IMR-90 (cell line): ENCODE measurements at regions not wholly inside any gene's neighbourhood (a gene's known extent, or its start where the extent isn't known, plus 50 kb on each side); places are given as distances from the start of the nearest gene placed in this dataset.

Experiments used
- ATAC-seq: fragments of 200-7000 bp; cut with Tn5 transposase; 2 replicates; pipeline ENCODE4 v1.9.1; 2020; ENCODE audit warnings: low read depth, mild to moderate bottlenecking, moderate library complexity
- BruUV-seq: library from RNA; stranded (reverse); fragments of 400-500 nt; replicated peaks from 2 replicates; lab custom pipeline; 2021; lab: Mats Ljungman, UMichigan
- CTCF ChIA-PET: fragments of 300-600 bp; formaldehyde crosslinking; extraction: SDS; loops from one replicate; lab custom pipeline; 2021; ENCODE audit warnings: antibody characterized with exemption; lab: Yijun Ruan, JAX
- POLR2A ChIA-PET: fragments of 300-600 bp; sonication (Branson Sonifier 250); formaldehyde crosslinking; loops from one replicate; lab custom pipeline; 2022; ENCODE audit warnings: antibody characterized with exemption; ENCODE audit not compliant: unreplicated experiment; lab: Charles Lee
- DNase-seq: peaks from one replicate; pipeline ENCODE4 v3.0.0; 2013
- H2AFZ ChIP-seq: replicated peaks from 2 replicates; pipeline ENCODE3; 2013; ENCODE audit warnings: low read length, mild to moderate bottlenecking; ENCODE audit not compliant: poor library complexity
- H2AK5ac ChIP-seq: 2 replicates; pipeline ENCODE4 v1.6.1; 2013; ENCODE audit warnings: low read depth, low read length, inconsistent platforms
- H2AK9ac ChIP-seq: replicated peaks from 2 replicates; pipeline ENCODE3; 2013; ENCODE audit warnings: mild to moderate bottlenecking, low read depth, low read length, moderate library complexity; ENCODE audit not compliant: poor library complexity
- H2BK120ac ChIP-seq: 2 replicates; pipeline ENCODE4 v1.6.1; 2013; ENCODE audit warnings: low read depth, low read length, inconsistent platforms
- H2BK15ac ChIP-seq: 3 replicates; pipeline ENCODE4 v1.6.1; 2013; ENCODE audit warnings: low read depth, low read length, inconsistent platforms
- H2BK20ac ChIP-seq: 2 replicates; pipeline ENCODE4 v1.6.1; 2013; ENCODE audit warnings: low read depth, mild to moderate bottlenecking, inconsistent platforms, low read length, moderate library complexity
- H2BK5ac ChIP-seq: 2 replicates; pipeline ENCODE4 v1.6.1; 2013; ENCODE audit warnings: mild to moderate bottlenecking, low read depth, low read length, inconsistent platforms; ENCODE audit not compliant: poor library complexity, severe bottlenecking
- H3K14ac ChIP-seq: replicated peaks from 2 replicates; pipeline ENCODE4 v1.6.1; 2013; ENCODE audit warnings: low read depth, low read length, inconsistent platforms
- H3K18ac ChIP-seq: 2 replicates; pipeline ENCODE4 v1.6.1; 2013; ENCODE audit warnings: low read depth, low read length, control low read depth
- H3K23ac ChIP-seq: 2 replicates; pipeline ENCODE4 v1.6.1; 2013; ENCODE audit warnings: low read depth, low read length, inconsistent platforms
- H3K27ac ChIP-seq: 2 replicates; pipeline ENCODE4 v1.5.1; 2013; ENCODE audit warnings: mild to moderate bottlenecking, control low read depth, low read length; ENCODE audit not compliant: insufficient read depth
- H3K27me3 ChIP-seq: 2 replicates; pipeline ENCODE4 v1.6.1; 2013; ENCODE audit warnings: low read length; ENCODE audit not compliant: control insufficient read depth, insufficient read depth
- H3K36me3 ChIP-seq: 2 replicates; pipeline ENCODE4 v1.6.1; 2013; ENCODE audit warnings: low read length, mixed read lengths; ENCODE audit not compliant: control insufficient read depth, insufficient read depth
- H3K4ac ChIP-seq: 2 replicates; pipeline ENCODE4 v1.6.1; 2013; ENCODE audit warnings: low read depth, low read length, inconsistent platforms
- H3K4me1 ChIP-seq: 2 replicates; pipeline ENCODE4 v1.6.1; 2013; ENCODE audit warnings: low read length, mixed read lengths; ENCODE audit not compliant: control insufficient read depth, insufficient read depth
- H3K4me2 ChIP-seq: 2 replicates; pipeline ENCODE4 v1.6.1; 2013; ENCODE audit warnings: low read depth, mild to moderate bottlenecking, control low read depth, low read length, moderate library complexity
- H3K4me3 ChIP-seq: 2 replicates; pipeline ENCODE4 v1.5.1; 2013; ENCODE audit warnings: low read depth, mild to moderate bottlenecking, control low read depth, low read length, moderate library complexity; ENCODE audit not compliant: insufficient read depth
- H3K56ac ChIP-seq: 2 replicates; pipeline ENCODE4 v1.6.1; 2013; ENCODE audit warnings: low read length, inconsistent platforms; ENCODE audit not compliant: insufficient read depth; ENCODE audit errors: extremely low read depth
- H3K79me1 ChIP-seq, 2 experiments: 2 replicates each; pipeline ENCODE4 v1.6.1; 2013; ENCODE audit warnings: low read length in 2 of 2, inconsistent platforms in 1 of 2, low read depth in 1 of 2
- H3K9ac ChIP-seq: 2 replicates; pipeline ENCODE4 v1.6.1; 2013; ENCODE audit warnings: low read depth, low read length, control low read depth
- H3K9me1 ChIP-seq: 2 replicates; pipeline ENCODE4 v1.6.1; 2013; ENCODE audit warnings: low read length, inconsistent platforms; ENCODE audit not compliant: insufficient read depth
- H3K9me3 ChIP-seq: 2 replicates; pipeline ENCODE4 v1.6.1; 2013; ENCODE audit warnings: low read length; ENCODE audit not compliant: control insufficient read depth, insufficient read depth
- H4K20me1 ChIP-seq: 2 replicates; pipeline ENCODE4 v1.6.1; 2013; ENCODE audit warnings: low read length, inconsistent platforms; ENCODE audit not compliant: insufficient read depth
- H4K5ac ChIP-seq: 2 replicates; pipeline ENCODE4 v1.6.1; 2013; ENCODE audit warnings: mild to moderate bottlenecking, low read depth, low read length, control low read depth
- H4K8ac ChIP-seq, 2 experiments: 2 replicates each; pipeline ENCODE4 v1.6.1; 2013; ENCODE audit warnings: low read depth in 2 of 2, low read length in 2 of 2, control low read depth in 1 of 2, inconsistent platforms in 1 of 2
- H4K91ac ChIP-seq: 2 replicates; pipeline ENCODE4 v1.6.1; 2013; ENCODE audit warnings: low read depth, low read length, inconsistent platforms; ENCODE audit not compliant: insufficient read depth
- CHD1 ChIP-seq: IDR thresholded peaks from 2 replicates; pipeline ENCODE4 v1.6.1; 2012; ENCODE audit warnings: low read depth, low read length, improper control_type of control experiment
- MAFK ChIP-seq: IDR thresholded peaks from 2 replicates; pipeline ENCODE4 v1.6.1; 2012; ENCODE audit warnings: low read depth, low read length, improper control_type of control experiment
- MAZ ChIP-seq: IDR thresholded peaks from 2 replicates; pipeline ENCODE4 v1.6.1; 2012; ENCODE audit warnings: low read depth, mild to moderate bottlenecking, low read length, improper control_type of control experiment, moderate library complexity, borderline replicate concordance
- MXI1 ChIP-seq: IDR thresholded peaks from 2 replicates; pipeline ENCODE4 v1.6.1; 2012; ENCODE audit warnings: low read depth, mild to moderate bottlenecking, low read length, moderate library complexity, borderline replicate concordance
- NFE2L2 ChIP-seq: fragments of 150-350 bp; IDR thresholded peaks from 2 replicates; pipeline ENCODE4 v1.6.1; 2016; ENCODE audit warnings: low read depth, mild to moderate bottlenecking, low read length
- POLR2A ChIP-seq: IDR thresholded peaks from 2 replicates; pipeline ENCODE4 v1.6.1; 2012; ENCODE audit warnings: mild to moderate bottlenecking, low read depth, low read length
- dilution Hi-C: fragments of 300-500 bp; cut with HindIII; formaldehyde crosslinking; loops from one replicate; pipeline ENCODE4 v1.14.3; 2018; ENCODE audit warnings: low sequenced_read_pairs; ENCODE audit not compliant: unreplicated experiment
- in situ Hi-C: fragments of 300-500 bp; cut with MboI; formaldehyde crosslinking; loops from 3 replicates; pipeline ENCODE4 v1.14.3; 2019; ENCODE audit warnings: low sequenced_read_pairs, inconsistent platforms, mixed read lengths
- intact Hi-C: fragments of 100-400 bp; cut with micrococcal nuclease; formaldehyde crosslinking; loops from 2 replicates; pipeline ENCODE4 v1.10.0; 2022
- TF ChIP-seq, protein P1 (sequence below): conservative IDR thresholded peaks from 2 replicates; pipeline ENCODE4 v1.5.1; 2012; ENCODE audit warnings: mild to moderate bottlenecking, low read depth, low read length, improper control_type of control experiment

DNA sequence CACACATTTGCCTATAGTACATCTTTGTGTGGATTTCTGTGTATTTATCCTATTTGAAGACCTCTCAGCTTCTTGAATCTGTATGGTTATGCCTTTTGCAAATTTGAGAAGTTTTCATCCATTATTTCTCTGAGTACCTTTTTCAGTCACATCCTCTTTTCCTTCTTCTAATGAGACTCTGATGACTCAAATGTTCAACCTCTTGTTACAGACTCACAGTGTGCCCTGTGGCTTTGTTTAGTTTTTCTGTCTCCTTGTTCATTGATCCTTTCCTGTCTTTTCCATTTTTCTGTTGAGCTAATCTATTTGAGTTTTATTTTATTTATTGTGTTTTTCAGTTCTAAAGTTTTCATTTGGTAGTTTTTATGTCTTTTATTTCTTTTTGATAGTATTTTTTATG, 87.0 kb upstream of the LRP1B start:
- Histone ChIP-seq H3K56ac (no peak overlapping the region), H2AK5ac (no peak overlapping the region), H4K91ac (no peak overlapping the region), H3K18ac (no peak overlapping the region), H3K9me1 (peaks cover 3% of the 10 kb centered on the region; the same call in 1 of the 2 replicates), H4K5ac (no peak overlapping the region), H3K14ac (no peak overlapping the region), H2AK9ac (no peak overlapping the region), H3K36me3 (no peaks in the 10 kb centered on the region), H3K9me3 (no peaks in the 10 kb centered on the region), H2BK120ac (no peak overlapping the region), H3K79me1 (no peaks in the 10 kb centered on the region), H4K8ac (no peak overlapping the region), H4K20me1 (no peaks in the 10 kb centered on the region), H3K27ac (no peak overlapping the region), H2BK15ac (no peak overlapping the region), H3K4me1 (no peaks in the 10 kb centered on the region), H3K23ac (no peak overlapping the region), H3K9ac (no peak overlapping the region), H3K27me3 (no peaks in the 10 kb centered on the region), H2AFZ (no peak overlapping the region), H2BK20ac (no peak overlapping the region), H3K4ac (no peak overlapping the region), H3K4me3 (no peak overlapping the region), H2BK5ac (no peak overlapping the region), H3K4me2 (no peak overlapping the region)
- peak; percentile 0 for DNase-seq
- no TSS peak for BruUV-seq
- intact Hi-C loops (no loop called here), dilution Hi-C loops (no loop called here), in situ Hi-C loops (no loop called here)
- ATAC-seq, result no peak
- CTCF ChIA-PET, result no interaction called here
- TF ChIP-seq NFE2L2 (no peak), MXI1 (no peak), MAZ (no peak), CHD1 (no peak), POLR2A (no peak), MAFK (no peak)
- TF ChIP-seq, protein P1, sequence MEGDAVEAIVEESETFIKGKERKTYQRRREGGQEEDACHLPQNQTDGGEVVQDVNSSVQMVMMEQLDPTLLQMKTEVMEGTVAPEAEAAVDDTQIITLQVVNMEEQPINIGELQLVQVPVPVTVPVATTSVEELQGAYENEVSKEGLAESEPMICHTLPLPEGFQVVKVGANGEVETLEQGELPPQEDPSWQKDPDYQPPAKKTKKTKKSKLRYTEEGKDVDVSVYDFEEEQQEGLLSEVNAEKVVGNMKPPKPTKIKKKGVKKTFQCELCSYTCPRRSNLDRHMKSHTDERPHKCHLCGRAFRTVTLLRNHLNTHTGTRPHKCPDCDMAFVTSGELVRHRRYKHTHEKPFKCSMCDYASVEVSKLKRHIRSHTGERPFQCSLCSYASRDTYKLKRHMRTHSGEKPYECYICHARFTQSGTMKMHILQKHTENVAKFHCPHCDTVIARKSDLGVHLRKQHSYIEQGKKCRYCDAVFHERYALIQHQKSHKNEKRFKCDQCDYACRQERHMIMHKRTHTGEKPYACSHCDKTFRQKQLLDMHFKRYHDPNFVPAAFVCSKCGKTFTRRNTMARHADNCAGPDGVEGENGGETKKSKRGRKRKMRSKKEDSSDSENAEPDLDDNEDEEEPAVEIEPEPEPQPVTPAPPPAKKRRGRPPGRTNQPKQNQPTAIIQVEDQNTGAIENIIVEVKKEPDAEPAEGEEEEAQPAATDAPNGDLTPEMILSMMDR, result no peak
- POLR2A ChIA-PET, result no interaction called here
